Smooth muscle cell (in vitro differentiated cells): ENCODE measurements at regions not wholly inside any gene's neighbourhood (a gene's known extent, or its start where the extent isn't known, plus 50 kb on each side); places are given as distances from the start of the nearest gene placed in this dataset.

Experiments used
- DNase-seq: peaks from one replicate; lab custom pipeline; 2025; ENCODE audit not compliant: unreplicated experiment; lab: John Stamatoyannopoulos, UW
- H2AFZ ChIP-seq: fragments of 200-600 bp; sonication (generic); 2 replicates; pipeline ENCODE4 v1.6.0; 2016; ENCODE audit warnings: antibody characterized with exemption, low read depth, mild to moderate bottlenecking
- H3F3A ChIP-seq: fragments of 200-600 bp; sonication (generic); 2 replicates; pipeline ENCODE4 v1.6.0; 2017; ENCODE audit warnings: antibody characterized with exemption, low read depth
- H3K27ac ChIP-seq: fragments of 200-600 bp; sonication (generic); 2 replicates; pipeline ENCODE4 v1.5.1; 2016; ENCODE audit warnings: low read depth, mild to moderate bottlenecking
- H3K27me3 ChIP-seq: fragments of 200-600 bp; sonication (generic); 2 replicates; pipeline ENCODE4 v1.6.1; 2016; ENCODE audit warnings: low read depth, mild to moderate bottlenecking
- H3K36me3 ChIP-seq: fragments of 200-600 bp; sonication (generic); 2 replicates; pipeline ENCODE4 v1.5.1; 2016; ENCODE audit warnings: low read depth
- H3K4me1 ChIP-seq: fragments of 200-600 bp; sonication (generic); 2 replicates; pipeline ENCODE4 v1.5.1; 2016; ENCODE audit warnings: low read depth
- H3K4me2 ChIP-seq: fragments of 200-600 bp; sonication (generic); 2 replicates; pipeline ENCODE4 v1.6.0; 2016; ENCODE audit warnings: mild to moderate bottlenecking
- H3K4me3 ChIP-seq: fragments of 200-600 bp; sonication (generic); 2 replicates; pipeline ENCODE4 v1.5.1; 2016; ENCODE audit warnings: mild to moderate bottlenecking
- H3K79me2 ChIP-seq: fragments of 200-600 bp; sonication (generic); 2 replicates; pipeline ENCODE4 v1.6.0; 2016; ENCODE audit warnings: low read depth, mild to moderate bottlenecking
- H3K9ac ChIP-seq: fragments of 200-600 bp; sonication (generic); 2 replicates; pipeline ENCODE4 v1.6.0; 2016; ENCODE audit warnings: low read depth
- H3K9me3 ChIP-seq: fragments of 200-600 bp; sonication (generic); replicated peaks from 2 replicates; pipeline ENCODE4 v1.5.1; 2016; ENCODE audit warnings: low read depth
- H4K20me1 ChIP-seq: fragments of 200-600 bp; sonication (generic); 2 replicates; pipeline ENCODE4 v1.6.0; 2016; ENCODE audit warnings: low read depth
- WGBS: methylation state at CpG from one replicate; pipeline ENCODE4 v1.1.7; 2016; ENCODE audit warnings: low lambda C conversion rate; 5-methylcytosine and 5-hydroxymethylcytosine counted together
- TF ChIP-seq, protein P1 (sequence below): fragments of 200-600 bp; sonication (generic); IDR thresholded peaks from 2 replicates; pipeline ENCODE4 v1.5.1; 2017; ENCODE audit warnings: borderline replicate concordance, mild to moderate bottlenecking, antibody characterized with exemption; ENCODE audit not compliant: insufficient read depth, poor library complexity, severe bottlenecking

GRCh38 chr11:70839851-70840250 is 412.5 kb downstream of the SHANK2 start:
- H3K9me3 ChIP-seq: no peaks in the 10 kb centered on the region

GRCh38 chr11:70841264-70841663 is 411.1 kb downstream of the SHANK2 start:
- H3K4me2 ChIP-seq: no peak overlapping the region
- H3K9ac ChIP-seq: no peak overlapping the region
- H2AFZ ChIP-seq: no peak overlapping the region
- H3K27ac ChIP-seq: no peak overlapping the region
- no peaks in the 10 kb centered on the region for H3K79me2 ChIP-seq
- no peaks in the 10 kb centered on the region for H3K9me3 ChIP-seq
- DNase-seq: no peak
- H3K36me3 ChIP-seq: no peaks in the 10 kb centered on the region
- no peaks in the 10 kb centered on the region for H3K4me1 ChIP-seq
- H3K4me3 ChIP-seq: no peak overlapping the region
- no peaks in the 10 kb centered on the region for H4K20me1 ChIP-seq
- H3K27me3 ChIP-seq: no peaks in the 10 kb centered on the region
- WGBS: 97% methylated on average over 8 of the region's 8 CpGs
- no peaks in the 10 kb centered on the region for H3F3A ChIP-seq
- TF ChIP-seq, protein P1, sequence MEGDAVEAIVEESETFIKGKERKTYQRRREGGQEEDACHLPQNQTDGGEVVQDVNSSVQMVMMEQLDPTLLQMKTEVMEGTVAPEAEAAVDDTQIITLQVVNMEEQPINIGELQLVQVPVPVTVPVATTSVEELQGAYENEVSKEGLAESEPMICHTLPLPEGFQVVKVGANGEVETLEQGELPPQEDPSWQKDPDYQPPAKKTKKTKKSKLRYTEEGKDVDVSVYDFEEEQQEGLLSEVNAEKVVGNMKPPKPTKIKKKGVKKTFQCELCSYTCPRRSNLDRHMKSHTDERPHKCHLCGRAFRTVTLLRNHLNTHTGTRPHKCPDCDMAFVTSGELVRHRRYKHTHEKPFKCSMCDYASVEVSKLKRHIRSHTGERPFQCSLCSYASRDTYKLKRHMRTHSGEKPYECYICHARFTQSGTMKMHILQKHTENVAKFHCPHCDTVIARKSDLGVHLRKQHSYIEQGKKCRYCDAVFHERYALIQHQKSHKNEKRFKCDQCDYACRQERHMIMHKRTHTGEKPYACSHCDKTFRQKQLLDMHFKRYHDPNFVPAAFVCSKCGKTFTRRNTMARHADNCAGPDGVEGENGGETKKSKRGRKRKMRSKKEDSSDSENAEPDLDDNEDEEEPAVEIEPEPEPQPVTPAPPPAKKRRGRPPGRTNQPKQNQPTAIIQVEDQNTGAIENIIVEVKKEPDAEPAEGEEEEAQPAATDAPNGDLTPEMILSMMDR: no peak

More at GRCh38 chr11:70839851-70840250, 412.5 kb downstream of the SHANK2 start:
- no peaks in the 10 kb centered on the region for H3K27me3 ChIP-seq
- no peak overlapping the region for H2AFZ ChIP-seq
- no peak overlapping the region for H3K9ac ChIP-seq
- H3K4me1 ChIP-seq: no peaks in the 10 kb centered on the region
- TF ChIP-seq, protein P1: no peak
- H4K20me1 ChIP-seq: no peaks in the 10 kb centered on the region
- H3K36me3 ChIP-seq: no peaks in the 10 kb centered on the region
- H3K79me2 ChIP-seq: no peaks in the 10 kb centered on the region
- DNase-seq: no peak
- no peak overlapping the region for H3K4me3 ChIP-seq
- no peak overlapping the region for H3K27ac ChIP-seq
- H3F3A ChIP-seq: no peaks in the 10 kb centered on the region
- no peak overlapping the region for H3K4me2 ChIP-seq
- WGBS: 90% methylated on average over 10 of the region's 10 CpGs

DNA sequence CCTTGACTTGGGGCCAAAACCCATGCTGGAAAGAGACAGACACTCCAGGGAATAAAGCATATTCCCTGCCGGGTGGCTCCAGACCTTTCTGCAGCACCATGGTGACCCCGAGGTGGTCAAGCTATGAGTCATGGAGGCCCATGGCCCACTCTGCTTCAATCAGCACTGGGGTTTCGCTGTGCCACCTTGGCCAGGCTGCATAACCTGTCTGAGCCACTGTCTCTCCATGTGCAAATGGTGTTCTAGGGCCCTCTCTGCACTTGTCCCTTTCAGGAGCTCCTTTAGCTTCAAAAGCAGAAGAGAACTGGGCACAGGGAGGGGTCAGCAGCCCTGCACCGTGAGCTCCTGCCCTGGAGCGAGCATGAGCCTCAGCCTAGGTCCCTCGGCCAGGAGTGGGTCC is 410.1 kb downstream of the SHANK2 start:
- Histone ChIP-seq H4K20me1 (no peaks in the 10 kb centered on the region), H3K9ac (no peak overlapping the region), H3K79me2 (no peaks in the 10 kb centered on the region)

GRCh38 chr11:70842701-70843100 is 409.7 kb downstream of the SHANK2 start:
- Histone ChIP-seq H2AFZ (no peak overlapping the region), H3K79me2 (no peaks in the 10 kb centered on the region), H3K9me3 (no peaks in the 10 kb centered on the region), H3K4me2 (no peak overlapping the region), H3K9ac (no peak overlapping the region), H3K4me3 (no peak overlapping the region), H3K27me3 (no peaks in the 10 kb centered on the region), H3F3A (no peaks in the 10 kb centered on the region), H3K27ac (no peak overlapping the region), H3K4me1 (no peaks in the 10 kb centered on the region), H3K36me3 (no peaks in the 10 kb centered on the region), H4K20me1 (no peaks in the 10 kb centered on the region)
- WGBS: 94% methylated on average over 14 of the region's 14 CpGs
- no peak for DNase-seq
- TF ChIP-seq, protein P1: no peak

More for the DNA sequence above, 410.1 kb downstream of the SHANK2 start:
- Histone ChIP-seq H2AFZ (no peak overlapping the region), H3K27me3 (no peaks in the 10 kb centered on the region), H3K9me3 (no peaks in the 10 kb centered on the region), H3F3A (no peaks in the 10 kb centered on the region), H3K4me3 (no peak overlapping the region), H3K27ac (no peak overlapping the region), H3K4me2 (no peak overlapping the region), H3K36me3 (no peaks in the 10 kb centered on the region), H3K4me1 (no peaks in the 10 kb centered on the region)
- WGBS: 86% methylated on average over 6 of the region's 6 CpGs
- DNase-seq: no peak
- TF ChIP-seq, protein P1: no peak
